HCT116 (cell line): ENCODE measurements at regions not wholly inside any gene's neighbourhood (a gene's known extent, or its start where the extent isn't known, plus 50 kb on each side); places are given as distances from the start of the nearest gene placed in this dataset.

Experiments
- ATAC-seq: fragments of 200-7000 bp; cut with Tn5 transposase; 2 replicates; pipeline ENCODE4 v1.9.1; 2020; ENCODE audit warnings: mild to moderate bottlenecking, moderate library complexity
- BruUV-seq: library from RNA; stranded (reverse); fragments of 400-500 nt; replicated peaks from 2 replicates; lab custom pipeline; 2021; lab: Mats Ljungman, UMichigan
- CTCF ChIA-PET: fragments of 300-600 bp; sonication (Branson Sonifier 250); formaldehyde crosslinking; loops from one replicate; lab custom pipeline; 2021; ENCODE audit warnings: antibody characterized with exemption; lab: Charles Lee
- POLR2A ChIA-PET: fragments of 300-600, 350-600 bp; sonication (Branson Sonifier 250); formaldehyde crosslinking; loops from one replicate; lab custom pipeline; 2021; ENCODE audit warnings: antibody characterized with exemption; lab: Charles Lee
- RAD21 ChIA-PET, 2 experiments: fragments of 300-600 bp; sonication (Branson Sonifier 250); formaldehyde crosslinking; loops; one replicate each; lab custom pipeline; 2023; ENCODE audit warnings: low total read pairs in 2 of 2; ENCODE audit not compliant: uncharacterized antibody in 2 of 2, unreplicated experiment in 2 of 2, low non-redundant PET in 1 of 2; lab: Charles Lee
- DNase-seq: peaks from one replicate; pipeline ENCODE4 v3.0.0-alpha.2; 2010; ENCODE audit warnings: low read depth, low spot score
- H2AFZ ChIP-seq: fragments of 200-600 bp; shearing (Covaris generic), sonication (generic); 2 replicates; pipeline ENCODE4 v1.6.1; 2017; ENCODE audit warnings: low read depth, mixed run types, mixed read lengths, antibody characterized with exemption, low read length; ENCODE audit not compliant: poor library complexity, severe bottlenecking
- H3K27ac ChIP-seq: 2 replicates; pipeline ENCODE4 v1.5.1; 2012; ENCODE audit warnings: low read depth, low read length
- H3K27me3 ChIP-seq: fragments of 200-600 bp; sonication (generic); 2 replicates; pipeline ENCODE4 v1.6.1; 2016; ENCODE audit warnings: mixed run types, low read length, mixed read lengths; ENCODE audit not compliant: insufficient read depth
- H3K36me3 ChIP-seq, 2 experiments: fragments of 200-500 bp in 1 of 2; fragments of 200-600 bp in 1 of 2; sonication (Bioruptor generic) in 1 of 2; sonication (generic) in 1 of 2; 2 replicates each; pipeline versions ENCODE4 v1.5.1 to v1.6.1; 2014 to 2016; ENCODE audit warnings: low read length in 2 of 2, inconsistent platforms in 1 of 2, mixed read lengths in 1 of 2, mixed run types in 1 of 2; ENCODE audit not compliant: insufficient read depth in 2 of 2, control insufficient read depth in 1 of 2
- H3K4me1 ChIP-seq, 2 experiments: fragments of 200-600 bp in 1 of 2; sonication (generic) in 1 of 2; 2 replicates each; pipeline versions ENCODE4 v1.5.1 to v1.6.1; 2012 to 2017; ENCODE audit warnings: low read length in 2 of 2, inconsistent platforms in 1 of 2, mild to moderate bottlenecking in 1 of 2, mixed read lengths in 1 of 2, mixed run types in 1 of 2, moderate library complexity in 1 of 2; ENCODE audit not compliant: insufficient read depth in 2 of 2, control insufficient read depth in 1 of 2
- H3K4me2 ChIP-seq: fragments of 200-600 bp; sonication (generic); 2 replicates; pipeline ENCODE4 v1.6.1; 2017; ENCODE audit warnings: mixed run types, low read length, mixed read lengths
- H3K4me3 ChIP-seq, 2 experiments: fragments of 200-600 bp in 1 of 2; sonication (generic) in 1 of 2; replicated peaks in 1 of 2; 2 replicates each; pipeline ENCODE4 v1.5.1; 2011 to 2016; ENCODE audit warnings: low read length in 2 of 2, control low read depth in 1 of 2, low read depth in 1 of 2, mild to moderate bottlenecking in 1 of 2, mixed read lengths in 1 of 2, mixed run types in 1 of 2
- H3K79me2 ChIP-seq: fragments of 200-600 bp; sonication (generic); 2 replicates; pipeline ENCODE4 v1.6.1; 2017; ENCODE audit warnings: mild to moderate bottlenecking, mixed run types, low read length, moderate library complexity, mixed read lengths; ENCODE audit not compliant: insufficient read depth
- H3K9ac ChIP-seq: fragments of 200-600 bp; sonication (generic); 2 replicates; pipeline ENCODE4 v1.6.1; 2016; ENCODE audit warnings: low read length, mixed read lengths
- H3K9me2 ChIP-seq: fragments of 200-600 bp; sonication (generic), shearing (Covaris generic); 2 replicates; pipeline ENCODE4 v1.6.1; 2017; ENCODE audit warnings: mixed run types, mild to moderate bottlenecking, moderate library complexity; ENCODE audit not compliant: insufficient read depth
- H3K9me3 ChIP-seq, 2 experiments: fragments of 200-500 bp in 1 of 2; fragments of 200-600 bp in 1 of 2; sonication (Bioruptor generic) in 1 of 2; sonication (generic) in 1 of 2; 2 replicates each; pipeline ENCODE4 v1.6.1; 2014 to 2017; ENCODE audit warnings: low read length in 2 of 2, mixed read lengths in 2 of 2, inconsistent platforms in 1 of 2, low read depth in 1 of 2, mild to moderate bottlenecking in 1 of 2, mixed run types in 1 of 2, moderate library complexity in 1 of 2; ENCODE audit not compliant: control insufficient read depth in 1 of 2, insufficient read depth in 1 of 2
- H4K20me1 ChIP-seq: fragments of 200-600 bp; sonication (generic), shearing (Covaris generic); 2 replicates; pipeline ENCODE4 v1.6.1; 2017; ENCODE audit warnings: mixed run types, mild to moderate bottlenecking, moderate library complexity; ENCODE audit not compliant: insufficient read depth
- ATF3 ChIP-seq: IDR thresholded peaks from 2 replicates; pipeline ENCODE4 v1.6.1; 2012
- CBX3 ChIP-seq: IDR thresholded peaks from 2 replicates; pipeline ENCODE4 v1.6.1; 2012; ENCODE audit warnings: low read depth
- CEBPB ChIP-seq: IDR thresholded peaks from 2 replicates; pipeline ENCODE4 v1.6.1; 2012; ENCODE audit warnings: low read depth
- CTCF ChIP-seq, 3 experiments: fragments of 200-600 bp in 1 of 3; sonication (generic) in 1 of 3; IDR thresholded peaks in 2 of 3; conservative IDR thresholded peaks in 1 of 3; 2 replicates each; pipeline ENCODE4 v1.5.1; 2012 to 2017; ENCODE audit warnings: low read depth in 2 of 3, low read length in 2 of 3, antibody characterized with exemption in 1 of 3, borderline replicate concordance in 1 of 3, control low read depth in 1 of 3, mild to moderate bottlenecking in 1 of 3, mixed read lengths in 1 of 3, mixed run types in 1 of 3, moderate library complexity in 1 of 3; ENCODE audit not compliant: insufficient read depth in 1 of 3
- EGR1 ChIP-seq: IDR thresholded peaks from 2 replicates; pipeline ENCODE4 v1.6.1; 2012; ENCODE audit warnings: low read depth
- ELF1 ChIP-seq: IDR thresholded peaks from 2 replicates; pipeline ENCODE4 v1.6.1; 2012; ENCODE audit warnings: low read depth, borderline replicate concordance
- FOSL1 ChIP-seq: IDR thresholded peaks from 2 replicates; pipeline ENCODE4 v1.6.1; 2012; ENCODE audit warnings: low read depth
- POLR2A ChIP-seq: IDR thresholded peaks from 2 replicates; pipeline ENCODE4 v1.7.0; 2011; ENCODE audit warnings: borderline replicate concordance; ENCODE audit not compliant: insufficient read depth, insufficient read length; ENCODE audit errors: extremely low read depth
- RAD21 ChIP-seq: IDR thresholded peaks from 2 replicates; pipeline ENCODE4 v1.6.1; 2012; ENCODE audit warnings: low read depth, mild to moderate bottlenecking
- REST ChIP-seq: IDR thresholded peaks from 2 replicates; pipeline ENCODE4 v1.6.1; 2012; ENCODE audit warnings: low read depth
- SP1 ChIP-seq: IDR thresholded peaks from 2 replicates; pipeline ENCODE4 v1.6.1; 2012; ENCODE audit warnings: low read depth
- ZFX ChIP-seq: fragments of 450-650 bp; IDR thresholded peaks from 2 replicates; pipeline ENCODE4 v1.6.1; 2017
- intact Hi-C: fragments of 100-400 bp; cut with micrococcal nuclease; formaldehyde crosslinking; loops from 2 replicates; pipeline ENCODE4 v1.10.0; 2022

GRCh38 chr7:38102507-38102906 lies 75.5 kb upstream of the STARD3NL start:
- Histone ChIP-seq H3K79me2 (no peaks in the 10 kb centered on the region), H2AFZ (no peak overlapping the region), H3K9ac (no peak overlapping the region), H3K36me3 (no peaks in the 10 kb centered on the region), H3K27me3 (peaks cover 5% of the 10 kb centered on the region), H3K4me1 (no peaks in the 10 kb centered on the region), H4K20me1 (no peaks in the 10 kb centered on the region), H3K27ac (no peak overlapping the region), H3K4me3 (no peak overlapping the region), H3K9me3 (no peaks in the 10 kb centered on the region; a peak in 1 of 4 replicates), H3K9me2 (no peaks in the 10 kb centered on the region), H3K4me2 (no peak overlapping the region)
- intact Hi-C loops = no loop called here
- TF ChIP-seq FOSL1 (no peak), POLR2A (no peak), ZFX (no peak), ELF1 (no peak), CTCF (IDR thresholded peaks at IDR 0.05 in 2 of 3, conservative IDR thresholded peaks at IDR 0.05 in 1 of 3; ENCODE audit: borderline replicate concordance in 1 of 3, insufficient read depth in 1 of 3, low read depth in 2 of 3, low read length in 2 of 3) (no peak), CBX3 (no peak), SP1 (no peak), RAD21 (no peak)
- DNase-seq (no peak), ATAC-seq (no peak)
- no TSS peak for BruUV-seq
- RAD21 ChIA-PET = no interaction called here
- CTCF ChIA-PET = no interaction called here
- POLR2A ChIA-PET = no interaction called here

GRCh38 chr7:38105874-38106483 lies 72.1 kb upstream of the STARD3NL start:
- Histone ChIP-seq H3K4me1 (no peaks in the 10 kb centered on the region), H3K9ac (no peak overlapping the region), H3K27ac (no peak overlapping the region), H4K20me1 (no peaks in the 10 kb centered on the region), H3K9me3 (no peaks in the 10 kb centered on the region), H3K4me2 (no peak overlapping the region), H3K36me3 (no peaks in the 10 kb centered on the region), H2AFZ (no peak overlapping the region), H3K79me2 (no peaks in the 10 kb centered on the region), H3K4me3 (no peak overlapping the region), H3K9me2 (no peaks in the 10 kb centered on the region), H3K27me3 (peaks cover 17% of the 10 kb centered on the region)
- no TSS peak for BruUV-seq
- intact Hi-C loops = loop anchor here (1.0 kb wide), 1 partner anchor 205 kb away; no protein-coding TSS in a partner anchor
- RAD21 ChIA-PET = no interaction called here
- DNase-seq = peak; percentile 19
- CTCF ChIA-PET = no interaction called here
- ATAC-seq = peak; percentile 68
- POLR2A ChIA-PET = no interaction called here
- TF ChIP-seq SP1 (no peak), REST (no peak), POLR2A (no peak), CBX3 (no peak), ELF1 (no peak), ATF3 (no peak), EGR1 (no peak), FOSL1 (no peak), CEBPB (no peak)
